ENCODE measurements at regions not wholly inside any gene's neighbourhood (a gene's known extent, or its start where the extent isn't known, plus 50 kb on each side); places are given as distances from the start of the nearest gene placed in this dataset.

- Histone ChIP-seq H3K79me2 (ENCODE audit: low read length) (no peaks in the 10 kb centered on the region), H3K36me3 (replicated peaks; ENCODE audit: low read depth, low read length) (no peaks in the 10 kb centered on the region), H3K4me1 (ENCODE audit: low read length) (peaks cover 8% of the 10 kb centered on the region; the same call in 1 of the 2 replicates), H4K20me1 (ENCODE audit: insufficient read depth, low read length) (no peaks in the 10 kb centered on the region), H2AFZ (ENCODE audit: low read depth, low read length) (no peak overlapping the region), H3K9me3 (ENCODE audit: insufficient read depth, low read length) (no peaks in the 10 kb centered on the region), H3K27ac (ENCODE audit: low read length) (no peak overlapping the region), H3K9ac (ENCODE audit: low read length) (no peak overlapping the region), H3K4me2 (ENCODE audit: low read length) (no peak overlapping the region), H3K27me3 (ENCODE audit: low read depth, low read length) (peaks cover 3% of the 10 kb centered on the region; the same call in 1 of the 2 replicates), H3K4me3 (ENCODE audit: low read length) (no peak overlapping the region)
- no peak for TF ChIP-seq EZH2phosphoT487 (IDR thresholded peaks at IDR 0.05; ENCODE audit: low read depth)
- no peak for TF ChIP-seq CTCF (IDR thresholded peaks at IDR 0.05; ENCODE audit: low read depth, low read length)
Observed at GRCh38 chr3:197393711-197394110, 95.3 kb upstream of the DLG1 start.

- TF ChIP-seq EZH2phosphoT487 (IDR thresholded peaks at IDR 0.05; ENCODE audit: low read depth) (no peak), CTCF (IDR thresholded peaks at IDR 0.05; ENCODE audit: low read depth, low read length) (no peak)
- peaks cover 3% of the 10 kb centered on the region; the same call in 1 of the 2 replicates for H3K4me1 ChIP-seq (ENCODE audit: low read length)
- H3K4me3 ChIP-seq (ENCODE audit: low read length): no peak overlapping the region
- H3K79me2 ChIP-seq (ENCODE audit: low read length): no peaks in the 10 kb centered on the region
- no peaks in the 10 kb centered on the region for H3K9me3 ChIP-seq (ENCODE audit: insufficient read depth, low read length)
- H3K27me3 ChIP-seq (ENCODE audit: low read depth, low read length): peaks cover 3% of the 10 kb centered on the region; the same call in 1 of the 2 replicates
- H3K4me2 ChIP-seq (ENCODE audit: low read length): no peak overlapping the region
- no peak overlapping the region for H3K27ac ChIP-seq (ENCODE audit: low read length)
- H2AFZ ChIP-seq (ENCODE audit: low read depth, low read length): no peak overlapping the region
- H3K36me3 ChIP-seq (replicated peaks; ENCODE audit: low read depth, low read length): no peaks in the 10 kb centered on the region
- no peak overlapping the region for H3K9ac ChIP-seq (ENCODE audit: low read length)
- H4K20me1 ChIP-seq (ENCODE audit: insufficient read depth, low read length): no peaks in the 10 kb centered on the region
Observed at GRCh38 chr3:197392961-197393360, 94.5 kb upstream of the DLG1 start.

GRCh38 chr3:197381371-197381770, 83.0 kb upstream of the DLG1 start:
- Histone ChIP-seq H3K9ac (ENCODE audit: low read length) (no peak overlapping the region), H3K4me3 (ENCODE audit: low read length) (no peak overlapping the region), H3K79me2 (ENCODE audit: low read length) (no peaks in the 10 kb centered on the region), H3K4me2 (ENCODE audit: low read length) (no peak overlapping the region), H3K27ac (ENCODE audit: low read length) (no peak overlapping the region), H3K4me1 (ENCODE audit: low read length) (no peaks in the 10 kb centered on the region), H2AFZ (ENCODE audit: low read depth, low read length) (no peak overlapping the region), H4K20me1 (ENCODE audit: insufficient read depth, low read length) (no peaks in the 10 kb centered on the region), H3K9me3 (ENCODE audit: insufficient read depth, low read length) (no peaks in the 10 kb centered on the region), H3K36me3 (replicated peaks; ENCODE audit: low read depth, low read length) (no peaks in the 10 kb centered on the region), H3K27me3 (ENCODE audit: low read depth, low read length) (peaks cover 18% of the 10 kb centered on the region)
- no peak for TF ChIP-seq CTCF (IDR thresholded peaks at IDR 0.05; ENCODE audit: low read depth, low read length)
- no peak for TF ChIP-seq EZH2phosphoT487 (IDR thresholded peaks at IDR 0.05; ENCODE audit: low read depth)

GRCh38 chr3:197380786-197381185, 82.4 kb upstream of the DLG1 start:
- no peaks in the 10 kb centered on the region for H3K9me3 ChIP-seq (ENCODE audit: insufficient read depth, low read length)
- H3K27me3 ChIP-seq (ENCODE audit: low read depth, low read length): peaks cover 12% of the 10 kb centered on the region; the same call in 1 of the 2 replicates
- no peaks in the 10 kb centered on the region for H3K79me2 ChIP-seq (ENCODE audit: low read length)
- no peak overlapping the region for H3K9ac ChIP-seq (ENCODE audit: low read length)
- H3K4me2 ChIP-seq (ENCODE audit: low read length): no peak overlapping the region
- no peak overlapping the region for H3K4me3 ChIP-seq (ENCODE audit: low read length)
- TF ChIP-seq EZH2phosphoT487 (IDR thresholded peaks at IDR 0.05; ENCODE audit: low read depth): no peak
- TF ChIP-seq CTCF (IDR thresholded peaks at IDR 0.05; ENCODE audit: low read depth, low read length): no peak
- no peaks in the 10 kb centered on the region for H3K36me3 ChIP-seq (replicated peaks; ENCODE audit: low read depth, low read length)
- no peaks in the 10 kb centered on the region for H4K20me1 ChIP-seq (ENCODE audit: insufficient read depth, low read length)
- H3K4me1 ChIP-seq (ENCODE audit: low read length): no peaks in the 10 kb centered on the region
- H3K27ac ChIP-seq (ENCODE audit: low read length): no peak overlapping the region
- H2AFZ ChIP-seq (ENCODE audit: low read depth, low read length): no peak overlapping the region
